GM12864 (cell line): ENCODE measurements at regions not wholly inside any gene's neighbourhood (a gene's known extent, or its start where the extent isn't known, plus 50 kb on each side); places are given as distances from the start of the nearest gene placed in this dataset.
"Not testable (repeated sequence)": the region's sequence is repeated elsewhere in the genome, so short reads cannot be mapped to it uniquely, and the experiment has no call there.

Experiments used
- DNase-seq: peaks from one replicate; pipeline ENCODE4 v3.0.0-alpha.2; 2011; ENCODE audit warnings: low read depth
- H3K4me3 ChIP-seq: 2 replicates; pipeline ENCODE4 v1.5.1; 2011; ENCODE audit warnings: mild to moderate bottlenecking, low read depth, low read length, control low read depth
- TF ChIP-seq, protein P1 (sequence below): IDR thresholded peaks from 2 replicates; pipeline ENCODE4 v1.5.1; 2011; ENCODE audit warnings: low read depth, mild to moderate bottlenecking, moderate library complexity, low read length, control low read depth, inconsistent platforms; ENCODE audit errors: missing control alignments

DNA sequence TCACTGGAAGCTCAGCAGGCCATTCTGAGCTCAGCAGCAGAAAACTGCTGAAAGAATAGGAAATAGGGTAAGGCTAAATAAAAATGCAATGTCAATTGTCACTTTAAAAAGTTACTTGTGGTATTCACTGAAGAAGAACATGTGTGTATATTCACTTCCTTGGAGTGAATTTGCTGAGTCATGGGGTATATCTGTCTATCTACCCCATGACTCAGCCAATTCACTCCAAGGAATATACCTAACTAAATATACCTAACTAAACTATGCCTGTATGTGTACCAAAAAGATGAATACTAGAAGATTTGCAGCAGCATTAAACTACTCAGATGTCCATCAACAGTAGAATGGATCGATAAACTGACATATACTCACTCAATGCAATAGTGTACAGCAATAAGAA lies 69.5 kb upstream of the KCNAB1 start:
- no peak overlapping the region for H3K4me3 ChIP-seq
- DNase-seq: no peak
- TF ChIP-seq, protein P1, sequence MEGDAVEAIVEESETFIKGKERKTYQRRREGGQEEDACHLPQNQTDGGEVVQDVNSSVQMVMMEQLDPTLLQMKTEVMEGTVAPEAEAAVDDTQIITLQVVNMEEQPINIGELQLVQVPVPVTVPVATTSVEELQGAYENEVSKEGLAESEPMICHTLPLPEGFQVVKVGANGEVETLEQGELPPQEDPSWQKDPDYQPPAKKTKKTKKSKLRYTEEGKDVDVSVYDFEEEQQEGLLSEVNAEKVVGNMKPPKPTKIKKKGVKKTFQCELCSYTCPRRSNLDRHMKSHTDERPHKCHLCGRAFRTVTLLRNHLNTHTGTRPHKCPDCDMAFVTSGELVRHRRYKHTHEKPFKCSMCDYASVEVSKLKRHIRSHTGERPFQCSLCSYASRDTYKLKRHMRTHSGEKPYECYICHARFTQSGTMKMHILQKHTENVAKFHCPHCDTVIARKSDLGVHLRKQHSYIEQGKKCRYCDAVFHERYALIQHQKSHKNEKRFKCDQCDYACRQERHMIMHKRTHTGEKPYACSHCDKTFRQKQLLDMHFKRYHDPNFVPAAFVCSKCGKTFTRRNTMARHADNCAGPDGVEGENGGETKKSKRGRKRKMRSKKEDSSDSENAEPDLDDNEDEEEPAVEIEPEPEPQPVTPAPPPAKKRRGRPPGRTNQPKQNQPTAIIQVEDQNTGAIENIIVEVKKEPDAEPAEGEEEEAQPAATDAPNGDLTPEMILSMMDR: no peak

DNA sequence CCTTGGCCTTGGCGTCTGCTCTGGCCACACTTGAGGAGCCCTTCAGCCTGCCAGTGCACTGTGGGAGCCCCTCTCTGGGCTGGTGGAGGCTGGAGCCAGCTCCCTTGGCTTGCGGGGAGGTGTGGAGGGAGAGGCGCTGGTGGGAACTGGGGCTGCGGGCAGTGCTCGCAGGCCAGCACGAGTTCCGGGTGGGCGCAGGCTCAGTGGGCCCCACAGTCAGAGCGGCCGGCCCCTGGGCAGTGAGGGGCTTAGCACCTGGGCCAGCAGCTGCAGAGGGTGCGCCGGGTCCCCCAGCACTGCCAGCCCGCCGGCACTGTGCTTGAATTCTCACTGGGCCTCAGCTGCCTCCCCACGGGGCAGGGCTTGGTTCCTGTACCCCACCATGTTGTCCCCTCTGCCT lies 68.7 kb upstream of the KCNAB1 start:
- no peak for DNase-seq
- TF ChIP-seq, protein P1: no peak

DNA sequence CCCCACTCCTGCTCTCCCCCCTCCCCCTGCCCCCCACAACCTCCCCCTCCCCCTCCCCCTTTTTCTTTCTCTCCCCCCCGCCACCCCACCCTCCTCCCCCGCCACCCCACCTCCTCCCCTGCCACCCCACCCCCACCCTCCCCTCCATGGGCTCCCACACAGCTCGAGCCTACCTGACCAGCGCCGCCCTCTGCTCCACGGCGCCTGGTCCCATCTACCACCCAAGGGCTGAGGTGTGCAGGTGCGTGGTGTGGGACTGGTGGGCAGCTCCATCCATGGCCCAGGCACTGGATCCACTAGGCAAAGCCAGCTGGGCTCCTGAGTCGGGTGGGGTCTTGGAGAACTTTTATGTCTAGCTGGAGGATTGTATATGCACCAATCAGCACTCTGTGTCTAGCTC lies 68.3 kb upstream of the KCNAB1 start:
- TF ChIP-seq, protein P1: no peak
- no peak for DNase-seq
- H3K4me3 ChIP-seq: no peak overlapping the region

More for the DNA sequence above, 68.7 kb upstream of the KCNAB1 start:
- no peak overlapping the region for H3K4me3 ChIP-seq

DNA sequence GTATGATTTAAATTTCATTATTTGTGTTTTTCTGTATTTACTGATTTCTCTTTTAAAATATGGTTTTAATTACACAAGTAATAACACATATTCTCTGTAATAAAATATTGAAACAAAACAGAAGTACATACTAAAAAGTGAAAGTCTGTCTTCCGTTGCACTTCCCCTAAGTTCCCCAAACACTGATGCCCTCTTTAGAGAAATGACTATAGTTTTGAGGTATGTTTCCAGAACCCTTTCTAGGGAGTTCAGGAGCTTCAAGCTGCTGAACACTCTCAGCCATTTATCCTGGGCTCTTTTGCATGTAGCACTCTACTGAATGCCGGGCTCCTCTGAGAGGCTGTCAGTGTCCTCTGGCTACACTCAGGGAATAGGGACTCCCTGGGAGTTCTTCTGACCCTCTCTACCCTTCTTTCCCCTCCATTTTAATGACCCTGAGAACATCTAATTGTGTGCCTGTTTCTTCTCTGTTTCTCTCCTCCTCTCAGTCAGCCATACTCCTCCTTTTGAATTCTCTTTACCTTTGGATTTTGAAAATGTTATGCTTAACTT lies 60.4 kb upstream of the KCNAB1 start:
- no peak overlapping the region for H3K4me3 ChIP-seq
- no peak for DNase-seq
- TF ChIP-seq, protein P1: no peak

DNA sequence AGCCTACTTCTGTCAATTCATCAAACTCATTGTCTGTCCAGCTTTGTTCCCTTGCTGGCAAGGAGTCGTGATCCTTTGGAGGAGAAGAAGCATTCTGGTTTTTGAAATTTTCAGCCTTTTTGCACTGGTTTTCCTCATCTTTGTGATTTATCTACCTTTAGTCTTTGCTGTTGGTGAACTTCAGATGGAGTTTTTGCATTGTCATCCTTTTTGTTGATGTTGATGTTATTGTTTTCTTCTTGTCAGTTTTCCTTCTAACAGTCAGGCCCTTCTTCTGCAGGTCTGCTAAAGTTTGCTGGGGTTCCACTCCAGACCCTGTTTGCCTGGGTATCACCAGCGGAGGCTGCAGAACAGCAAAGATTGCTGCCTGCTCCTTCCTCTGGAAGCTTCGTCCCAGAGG lies 52.2 kb upstream of the KCNAB1 start:
- not testable (repeated sequence) for DNase-seq, H3K4me3 ChIP-seq

DNA sequence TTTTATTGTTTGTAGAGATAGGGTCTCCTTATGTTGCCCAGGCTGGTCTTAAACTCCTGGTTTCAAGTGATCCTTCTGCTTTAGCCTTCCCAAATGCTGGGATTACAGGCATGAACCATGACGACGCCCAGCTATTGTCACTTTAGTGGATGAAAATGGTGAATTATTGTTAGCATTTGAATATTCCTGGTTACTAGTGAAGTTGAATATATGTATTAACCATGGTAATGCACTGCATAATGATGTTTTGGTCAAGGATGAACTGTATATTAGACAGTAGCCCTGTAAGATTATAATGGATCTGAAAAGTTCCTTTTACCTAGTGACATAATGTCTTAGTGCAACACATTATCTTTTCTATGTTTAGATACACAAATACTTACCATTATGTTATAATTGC lies 50.4 kb upstream of the KCNAB1 start:
- no peak overlapping the region for H3K4me3 ChIP-seq
- TF ChIP-seq, protein P1: no peak
- DNase-seq: no peak
